ENCODE measurements at regions not wholly inside any gene's neighbourhood (a gene's known extent, or its start where the extent isn't known, plus 50 kb on each side); places are given as distances from the start of the nearest gene placed in this dataset.

GRCh38 chr5:3157214-3157613 lies 405.7 kb upstream of the IRX2 start:
- TF ChIP-seq POLR2A (IDR thresholded peaks at IDR 0.05) (no peak), CTCF (IDR thresholded peaks at IDR 0.05) (no peak)
- no peaks in the 10 kb centered on the region for H3K27me3 ChIP-seq
- no peak for ATAC-seq
- H3K4me1 ChIP-seq: no peaks in the 10 kb centered on the region
- no peak overlapping the region for H3K4me3 ChIP-seq
- no peaks in the 10 kb centered on the region for H3K9me3 ChIP-seq
- WGBS, 2 donors: 28 to 39% methylated on average over 4 of the region's 4 CpGs
- no peak for DNase-seq
- intact Hi-C loops (cut with DNase I): no loop called here
- no peaks in the 10 kb centered on the region for H3K36me3 ChIP-seq (replicated peaks in 1 of 2; ENCODE audit: insufficient read depth in 1 of 2, low read depth in 2 of 2)
- H3K27ac ChIP-seq: no peak overlapping the region

GRCh38 chr5:3155717-3156116 lies 404.2 kb upstream of the IRX2 start:
- DNase-seq: no peak
- no peak for ATAC-seq
- H3K4me3 ChIP-seq: no peak overlapping the region
- no peak overlapping the region for H3K27ac ChIP-seq
- no peaks in the 10 kb centered on the region for H3K27me3 ChIP-seq
- WGBS, 2 donors: 69 to 70% methylated on average over 3 to 10 of the region's 10 CpGs
- intact Hi-C loops (cut with DNase I): no loop called here
- H3K36me3 ChIP-seq (replicated peaks in 1 of 2; ENCODE audit: insufficient read depth in 1 of 2, low read depth in 2 of 2): no peaks in the 10 kb centered on the region
- H3K4me1 ChIP-seq: no peaks in the 10 kb centered on the region
- TF ChIP-seq CTCF (IDR thresholded peaks at IDR 0.05) (no peak), POLR2A (IDR thresholded peaks at IDR 0.05) (no peak)
- no peaks in the 10 kb centered on the region for H3K9me3 ChIP-seq

- Histone ChIP-seq H3K4me1 (no peaks in the 10 kb centered on the region), H3K9me3 (no peaks in the 10 kb centered on the region), H3K4me3 (no peak overlapping the region), H3K27me3 (no peaks in the 10 kb centered on the region), H3K36me3 (replicated peaks in 1 of 2; ENCODE audit: insufficient read depth in 1 of 2, low read depth in 2 of 2) (no peaks in the 10 kb centered on the region), H3K27ac (no peak overlapping the region)
- TF ChIP-seq POLR2A (IDR thresholded peaks at IDR 0.05): no peak
- TF ChIP-seq CTCF (IDR thresholded peaks at IDR 0.05): no peak
- intact Hi-C loops (cut with DNase I): no loop called here
- WGBS, 2 donors: 44 to 48% methylated on average over 10 of the region's 10 CpGs
- no peak for DNase-seq
- ATAC-seq: no peak
These were observed 403.6 kb upstream of the IRX2 start for GRCh38 chr5:3155046-3155445.

- H3K36me3 ChIP-seq (replicated peaks in 1 of 2; ENCODE audit: insufficient read depth in 1 of 2, low read depth in 2 of 2): no peaks in the 10 kb centered on the region
- intact Hi-C loops (cut with DNase I): no loop called here
- DNase-seq: no peak
- H3K4me3 ChIP-seq: no peak overlapping the region
- H3K9me3 ChIP-seq: no peaks in the 10 kb centered on the region
- H3K27me3 ChIP-seq: no peaks in the 10 kb centered on the region
- no peak for ATAC-seq
- TF ChIP-seq CTCF (IDR thresholded peaks at IDR 0.05) (no peak), POLR2A (IDR thresholded peaks at IDR 0.05) (no peak)
- WGBS, 2 donors: 26 to 30% methylated on average over 4 of the region's 4 CpGs
- H3K4me1 ChIP-seq: no peaks in the 10 kb centered on the region
- no peak overlapping the region for H3K27ac ChIP-seq
These were observed 402.4 kb upstream of the IRX2 start for GRCh38 chr5:3153906-3154305.

GRCh38 chr5:3153226-3153858 lies 401.9 kb upstream of the IRX2 start:
- no peak for TF ChIP-seq CTCF (IDR thresholded peaks at IDR 0.05)
- no peak overlapping the region for H3K4me3 ChIP-seq
- no peaks in the 10 kb centered on the region for H3K4me1 ChIP-seq
- no peaks in the 10 kb centered on the region for H3K9me3 ChIP-seq
- no peaks in the 10 kb centered on the region for H3K27me3 ChIP-seq
- intact Hi-C loops (cut with DNase I): no loop called here
- no peak overlapping the region for H3K27ac ChIP-seq
- H3K36me3 ChIP-seq (replicated peaks in 1 of 2; ENCODE audit: insufficient read depth in 1 of 2, low read depth in 2 of 2): no peaks in the 10 kb centered on the region
- ATAC-seq (no peak), DNase-seq (no peak)
- 21 to 39% methylated on average over 10 of the region's 10 CpGs for WGBS, 2 donors

Measured in body of pancreas (tissue), 4 donors.